Omental fat pad (tissue), 3 donors: ENCODE measurements at regions not wholly inside any gene's neighbourhood (a gene's known extent, or its start where the extent isn't known, plus 50 kb on each side); places are given as distances from the start of the nearest gene placed in this dataset.

ENCODE experiments used
- ATAC-seq: fragments of 150-250 bp; one replicate; pipeline ENCODE4 v1.9.1; 2016; ENCODE audit warnings: mild to moderate bottlenecking, moderate library complexity; ENCODE audit not compliant: low FRiP score
- DNase-seq: peaks from one replicate; pipeline ENCODE4 v3.0.0-alpha.2; 2019; ENCODE audit warnings: low spot score
- TF ChIP-seq, protein P1 (sequence below), 3 donors: fragments of 450-650 bp; IDR thresholded peaks; one replicate each; pipeline ENCODE4 v1.5.1; 2016 to 2017; ENCODE audit warnings: antibody characterized with exemption in 3 of 3, mild to moderate bottlenecking in 3 of 3, moderate library complexity in 2 of 3

DNA sequence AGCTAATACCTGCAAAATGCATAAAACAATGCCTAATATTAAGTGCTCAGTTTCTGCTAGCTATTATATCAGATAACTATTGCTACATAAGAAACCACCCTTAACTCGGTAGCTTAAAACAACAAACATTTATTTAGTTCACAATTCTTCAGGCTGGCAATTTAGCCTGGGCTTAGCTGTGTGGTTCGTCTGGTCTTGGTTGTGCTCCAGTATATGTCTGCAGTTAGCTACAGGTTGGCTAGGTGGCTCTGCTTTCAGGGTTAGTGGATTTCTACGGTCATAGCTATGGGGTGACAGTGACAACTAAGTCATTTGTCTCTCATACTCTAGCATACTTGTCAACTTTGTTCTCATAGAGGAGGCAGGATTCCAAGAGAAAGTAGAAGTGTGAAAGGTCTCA, 61.8 kb upstream of the NRP1 start:
- DNase-seq (no peak), ATAC-seq (no peak)
- TF ChIP-seq, protein P1, sequence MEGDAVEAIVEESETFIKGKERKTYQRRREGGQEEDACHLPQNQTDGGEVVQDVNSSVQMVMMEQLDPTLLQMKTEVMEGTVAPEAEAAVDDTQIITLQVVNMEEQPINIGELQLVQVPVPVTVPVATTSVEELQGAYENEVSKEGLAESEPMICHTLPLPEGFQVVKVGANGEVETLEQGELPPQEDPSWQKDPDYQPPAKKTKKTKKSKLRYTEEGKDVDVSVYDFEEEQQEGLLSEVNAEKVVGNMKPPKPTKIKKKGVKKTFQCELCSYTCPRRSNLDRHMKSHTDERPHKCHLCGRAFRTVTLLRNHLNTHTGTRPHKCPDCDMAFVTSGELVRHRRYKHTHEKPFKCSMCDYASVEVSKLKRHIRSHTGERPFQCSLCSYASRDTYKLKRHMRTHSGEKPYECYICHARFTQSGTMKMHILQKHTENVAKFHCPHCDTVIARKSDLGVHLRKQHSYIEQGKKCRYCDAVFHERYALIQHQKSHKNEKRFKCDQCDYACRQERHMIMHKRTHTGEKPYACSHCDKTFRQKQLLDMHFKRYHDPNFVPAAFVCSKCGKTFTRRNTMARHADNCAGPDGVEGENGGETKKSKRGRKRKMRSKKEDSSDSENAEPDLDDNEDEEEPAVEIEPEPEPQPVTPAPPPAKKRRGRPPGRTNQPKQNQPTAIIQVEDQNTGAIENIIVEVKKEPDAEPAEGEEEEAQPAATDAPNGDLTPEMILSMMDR (IDR thresholded peaks at IDR 0.05): no peak

DNA sequence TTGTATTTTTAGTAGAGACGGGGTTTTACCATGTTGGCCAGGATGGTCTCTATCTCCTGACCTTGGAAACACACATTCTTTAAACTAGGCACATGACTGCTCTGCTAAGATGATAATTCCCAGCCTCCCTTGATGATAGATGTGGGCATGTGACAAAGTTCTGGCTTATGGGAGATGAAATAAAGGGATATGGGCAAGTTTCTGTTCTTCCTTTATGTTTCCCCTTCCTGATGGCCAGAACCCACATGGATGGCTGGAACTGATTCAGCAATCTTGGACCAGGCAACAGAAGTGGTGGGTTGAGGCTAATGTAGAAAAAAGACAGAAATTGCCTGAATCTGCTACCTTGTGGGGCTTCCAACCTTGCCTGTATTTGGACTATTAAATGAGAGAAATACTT, 60.7 kb upstream of the NRP1 start:
- DNase-seq: no peak
- TF ChIP-seq, protein P1 (IDR thresholded peaks at IDR 0.05): no peak

DNA sequence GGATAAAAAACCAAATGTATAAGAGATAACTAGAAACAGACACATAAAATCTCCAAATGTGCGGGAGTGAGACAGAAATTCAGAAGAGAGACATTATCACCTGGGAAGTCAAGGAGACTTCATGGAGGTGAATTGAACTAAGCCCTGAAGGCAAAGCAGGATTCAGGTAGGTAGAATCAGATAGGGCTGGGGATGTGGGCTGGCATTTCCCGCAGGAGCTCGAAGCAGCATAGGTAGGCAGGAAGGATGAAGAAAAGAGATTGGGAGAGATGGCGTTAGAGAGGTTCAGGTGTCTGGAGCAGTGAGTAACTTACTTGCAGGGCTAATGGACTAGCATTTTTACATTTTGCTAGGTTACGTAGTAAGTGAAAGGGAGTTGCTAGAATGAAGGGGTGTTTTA, 58.2 kb upstream of the NRP1 start:
- no peak for ATAC-seq
- no peak for DNase-seq
- TF ChIP-seq, protein P1 (IDR thresholded peaks at IDR 0.05): no peak

More for the DNA sequence above, 60.7 kb upstream of the NRP1 start:
- no peak for ATAC-seq

DNA sequence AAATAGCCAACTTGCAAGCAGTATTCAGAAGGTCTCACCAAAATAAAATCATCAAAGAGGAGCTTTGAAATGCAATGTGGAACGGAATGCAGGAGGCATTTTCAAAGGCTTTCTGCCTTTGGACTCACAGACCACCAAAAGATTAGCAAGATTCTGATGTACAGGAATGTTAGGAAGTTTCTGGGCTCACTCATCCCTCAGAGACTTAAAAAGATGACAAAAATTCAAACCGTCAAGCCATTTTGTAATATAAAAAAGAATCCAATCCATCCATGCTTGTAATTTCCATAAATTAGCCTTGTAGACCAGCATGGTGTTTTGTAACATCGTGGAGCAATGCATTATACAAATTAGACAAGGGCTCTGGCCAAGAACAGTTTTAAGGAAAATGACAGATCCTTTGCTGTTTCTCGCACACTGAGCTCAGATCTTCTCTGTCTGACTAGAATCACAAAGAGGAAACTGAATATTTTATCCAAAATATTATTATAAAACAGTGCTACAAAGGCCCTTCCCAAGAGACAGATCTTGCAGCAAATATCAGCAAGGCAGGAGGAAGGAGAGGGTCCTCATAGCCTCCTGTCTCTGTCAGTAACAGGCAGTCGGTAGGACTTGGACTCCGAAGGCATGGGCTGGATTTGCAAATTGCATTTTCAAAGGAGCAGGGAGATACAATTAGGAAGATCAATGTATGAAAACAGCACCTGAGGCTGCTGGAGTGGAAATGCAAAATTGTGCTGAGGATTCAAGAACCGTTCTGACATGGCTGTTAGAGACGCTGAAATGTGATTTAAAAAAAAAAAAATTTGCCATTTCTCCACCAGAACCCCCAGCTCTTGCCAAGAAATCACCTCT, 57.4 kb upstream of the NRP1 start:
- no peak for ATAC-seq
- DNase-seq: no peak
- TF ChIP-seq, protein P1 (IDR thresholded peaks at IDR 0.05): no peak

GRCh38 chr10:33390046-33390445, 55.6 kb upstream of the NRP1 start:
- DNase-seq: no peak
- TF ChIP-seq, protein P1 (IDR thresholded peaks at IDR 0.05): no peak
- ATAC-seq: no peak

- TF ChIP-seq, protein P1 (IDR thresholded peaks at IDR 0.05): no peak
- ATAC-seq (no peak), DNase-seq (no peak)
Observed at GRCh38 chr10:33388785-33389184, 54.3 kb upstream of the NRP1 start.

DNA sequence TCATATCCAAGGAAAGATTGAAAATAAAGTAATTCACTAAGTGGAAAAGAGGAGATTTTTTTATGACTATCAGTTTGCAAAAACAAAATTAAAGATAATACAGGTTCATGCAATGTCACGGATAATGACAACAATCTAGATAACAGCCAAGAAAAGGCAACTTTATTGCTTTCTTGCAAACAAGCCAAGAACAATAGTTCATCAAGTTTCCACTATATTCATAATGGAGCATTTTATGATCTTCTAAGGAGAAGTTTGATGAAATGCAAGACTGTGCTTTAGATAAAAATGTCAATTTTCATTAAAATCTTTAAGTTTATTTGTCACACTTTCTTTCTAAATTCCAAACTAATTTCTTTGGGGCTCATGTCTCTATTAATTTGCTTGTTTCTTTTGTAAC, 53.9 kb upstream of the NRP1 start:
- TF ChIP-seq, protein P1 (IDR thresholded peaks at IDR 0.05): no peak
- ATAC-seq (no peak), DNase-seq (no peak)
